Omental fat pad (tissue), 3 donors: ENCODE measurements at regions not wholly inside any gene's neighbourhood (a gene's known extent, or its start where the extent isn't known, plus 50 kb on each side); places are given as distances from the start of the nearest gene placed in this dataset.

Source experiments
- ATAC-seq: fragments of 150-250 bp; one replicate; pipeline ENCODE4 v1.9.1; 2016; ENCODE audit warnings: mild to moderate bottlenecking, moderate library complexity; ENCODE audit not compliant: low FRiP score
- DNase-seq: peaks from one replicate; pipeline ENCODE4 v3.0.0-alpha.2; 2019; ENCODE audit warnings: low spot score
- CTCF ChIP-seq, 3 donors: fragments of 450-650 bp; IDR thresholded peaks; one replicate each; pipeline ENCODE4 v1.5.1; 2016 to 2017; ENCODE audit warnings: antibody characterized with exemption in 3 of 3, mild to moderate bottlenecking in 3 of 3, moderate library complexity in 2 of 3

GRCh38 chr5:99141534-99142128 lies 212.8 kb upstream of the CHD1 start:
- TF ChIP-seq CTCF (IDR thresholded peaks at IDR 0.05) = no peak
- DNase-seq = no peak
- no peak for ATAC-seq

- DNase-seq = no peak
- TF ChIP-seq CTCF (IDR thresholded peaks at IDR 0.05) = no peak
- no peak for ATAC-seq
Measured at GRCh38 chr5:99138911-99139310, 210.1 kb upstream of the CHD1 start.

- ATAC-seq (no peak), DNase-seq (no peak)
- TF ChIP-seq CTCF (IDR thresholded peaks at IDR 0.05) = no peak
Measured at GRCh38 chr5:99133921-99134320, 205.1 kb upstream of the CHD1 start.

GRCh38 chr5:99129768-99130501 lies 201.1 kb upstream of the CHD1 start:
- no peak for TF ChIP-seq CTCF (IDR thresholded peaks at IDR 0.05)
- ATAC-seq (no peak), DNase-seq (no peak)

- TF ChIP-seq CTCF (IDR thresholded peaks at IDR 0.05) = no peak
Measured at GRCh38 chr5:99122976-99123375, 194.2 kb upstream of the CHD1 start.

GRCh38 chr5:99119326-99119725 lies 190.5 kb upstream of the CHD1 start:
- DNase-seq (no peak), ATAC-seq (no peak)
- no peak for TF ChIP-seq CTCF (IDR thresholded peaks at IDR 0.05)

More at GRCh38 chr5:99122976-99123375, 194.2 kb upstream of the CHD1 start:
- ATAC-seq = no peak
- no peak for DNase-seq

- TF ChIP-seq CTCF (IDR thresholded peaks at IDR 0.05) = no peak
- DNase-seq = no peak
- ATAC-seq = no peak
Measured at GRCh38 chr5:99116526-99116925, 187.7 kb upstream of the CHD1 start.
